HK-2 (cell line): ENCODE measurements at regions not wholly inside any gene's neighbourhood (a gene's known extent, or its start where the extent isn't known, plus 50 kb on each side); places are given as distances from the start of the nearest gene placed in this dataset.
"Not testable (repeated sequence)": the region's sequence is repeated elsewhere in the genome, so short reads cannot be mapped to it uniquely, and the experiment has no call there.

Experiments
- DNase-seq: peaks from one replicate; pipeline ENCODE4 v3.0.0-alpha.2; 2018; ENCODE audit not compliant: unreplicated experiment

DNA sequence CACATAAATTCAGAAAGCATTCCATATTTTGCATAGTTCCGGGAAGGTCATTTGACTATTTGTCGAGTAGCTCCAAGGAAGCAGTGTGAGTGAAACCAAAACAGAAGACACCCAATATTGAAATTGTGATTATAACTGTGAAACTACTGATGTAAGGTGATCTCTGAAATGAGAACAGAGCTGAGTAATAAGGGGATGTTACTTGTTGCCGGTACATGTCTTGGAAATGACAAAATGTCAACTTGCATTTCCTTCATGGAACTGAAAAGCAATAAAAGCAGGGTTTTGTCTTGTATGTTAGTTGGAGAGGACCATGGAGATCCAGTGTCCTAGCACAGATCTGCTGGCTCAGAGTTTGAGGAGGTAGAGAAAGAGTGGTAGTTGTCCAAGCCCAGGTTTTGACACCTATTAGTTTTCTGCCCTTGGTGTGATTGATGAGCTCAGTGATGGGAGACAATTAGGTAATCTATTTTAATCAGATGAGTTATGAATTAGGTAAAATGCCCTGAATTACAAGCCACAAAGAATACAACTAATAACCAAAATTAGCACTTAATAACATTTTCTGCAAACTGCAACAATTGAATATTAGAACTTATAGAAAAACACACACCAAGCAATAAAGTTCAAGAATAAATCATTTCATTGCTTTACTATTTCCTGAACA, 58.7 kb upstream of the ZNF519 start:
- not testable (repeated sequence) for DNase-seq

DNA sequence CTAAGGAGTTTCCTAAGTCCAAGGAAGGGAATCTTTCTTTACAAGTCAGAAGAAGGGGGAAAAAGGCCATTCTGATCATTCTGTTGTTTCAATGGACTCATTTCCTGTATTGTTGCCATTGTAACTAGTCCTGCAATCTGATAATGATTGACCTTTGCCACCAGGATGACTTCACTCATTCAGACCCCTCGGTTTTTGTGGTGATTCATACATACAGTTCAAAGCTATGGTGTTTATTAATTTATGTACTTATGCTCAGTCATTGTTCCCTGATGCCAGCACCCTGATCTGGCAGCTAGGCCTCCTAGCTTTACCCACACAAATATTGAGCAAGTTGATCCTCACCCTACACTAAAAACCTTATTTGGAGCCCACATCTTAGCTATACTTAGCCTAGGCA, 57.6 kb upstream of the ZNF519 start:
- no peak for DNase-seq

DNA sequence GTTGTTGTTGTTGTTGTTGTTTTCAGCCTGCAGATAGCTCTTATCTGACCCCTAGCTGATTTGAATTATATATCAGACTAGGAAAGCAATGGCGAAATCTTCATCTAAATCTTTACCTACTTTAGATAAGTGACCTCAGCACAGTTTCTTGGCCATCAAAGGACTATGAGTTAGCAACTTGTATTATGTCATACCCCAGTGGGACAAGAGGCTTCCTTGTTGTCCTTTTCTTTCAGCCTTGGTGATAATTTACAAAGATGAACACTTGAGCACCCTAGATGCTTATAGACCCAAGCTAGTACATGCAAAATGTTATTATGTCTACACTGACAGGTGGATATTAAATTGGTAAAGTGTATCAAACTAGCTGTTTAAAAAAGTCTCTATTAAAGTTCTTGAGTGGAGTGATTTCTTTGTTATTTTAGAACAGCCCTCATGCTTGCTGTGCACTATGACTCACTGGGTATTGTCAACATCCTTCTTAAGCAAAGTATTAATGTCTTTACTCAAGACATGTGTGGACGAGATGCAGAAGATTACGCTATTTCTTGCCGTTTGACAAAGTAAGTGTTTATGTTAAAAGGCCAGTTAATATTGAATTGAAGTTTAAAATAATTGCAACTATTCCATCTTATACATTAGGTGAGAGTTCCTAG, 56.6 kb upstream of the ZNF519 start:
- not testable (repeated sequence) for DNase-seq
